HG02885 (cell line): ENCODE measurements at regions not wholly inside any gene's neighbourhood (a gene's known extent, or its start where the extent isn't known, plus 50 kb on each side); places are given as distances from the start of the nearest gene placed in this dataset.
"Not testable (repeated sequence)": the region's sequence is repeated elsewhere in the genome, so short reads cannot be mapped to it uniquely, and the experiment has no call there.

ENCODE experiments used
- ATAC-seq: cut with Tn5 transposase; IDR thresholded peaks from one replicate; pipeline ENCODE4 v1.9.1; 2021; ENCODE audit warnings: mild to moderate bottlenecking; ENCODE audit not compliant: unreplicated experiment, poor library complexity

- no peak for ATAC-seq
Measured at GRCh38 chr1:227508431-227508830, 54.9 kb upstream of the ZNF678 start.

- ATAC-seq = not testable (repeated sequence)
Measured at GRCh38 chr1:227506490-227507393, 56.6 kb upstream of the ZNF678 start.

GRCh38 chr1:227496045-227496444 lies 67.3 kb upstream of the ZNF678 start:
- ATAC-seq = not testable (repeated sequence)

GRCh38 chr1:227493863-227494551 lies 69.3 kb upstream of the ZNF678 start:
- not testable (repeated sequence) for ATAC-seq

GRCh38 chr1:227490478-227490877 lies 72.9 kb upstream of the ZNF678 start:
- ATAC-seq = no peak

GRCh38 chr1:227490001-227490400 lies 73.4 kb upstream of the ZNF678 start:
- ATAC-seq = no peak

GRCh38 chr1:227489572-227489971 lies 73.8 kb upstream of the ZNF678 start:
- no peak for ATAC-seq

GRCh38 chr1:227487606-227488005 lies 75.8 kb upstream of the ZNF678 start:
- ATAC-seq = no peak

- no peak for ATAC-seq
Measured at GRCh38 chr1:227486559-227486958, 76.8 kb upstream of the ZNF678 start.

- ATAC-seq = no peak
Measured at GRCh38 chr1:227482023-227482299, 81.4 kb upstream of the ZNF678 start.

- ATAC-seq = not testable (repeated sequence)
Measured at GRCh38 chr1:227474072-227474471, 89.3 kb upstream of the ZNF678 start.

- ATAC-seq = no peak
Measured at GRCh38 chr1:227472772-227473171, 90.6 kb upstream of the ZNF678 start.

GRCh38 chr1:227470688-227471087 lies 92.7 kb upstream of the ZNF678 start:
- no peak for ATAC-seq

- ATAC-seq = no peak
Measured at GRCh38 chr1:227469708-227470107, 93.6 kb upstream of the ZNF678 start.

GRCh38 chr1:227466039-227466645 lies 97.2 kb upstream of the ZNF678 start:
- ATAC-seq = no peak

GRCh38 chr1:227465256-227465655 lies 98.1 kb upstream of the ZNF678 start:
- ATAC-seq = no peak

- no peak for ATAC-seq
Measured at GRCh38 chr1:227459977-227460376, 103.4 kb upstream of the ZNF678 start.

GRCh38 chr1:227459326-227459841 lies 104.0 kb upstream of the ZNF678 start:
- no peak for ATAC-seq

- no peak for ATAC-seq
Measured at GRCh38 chr1:227454686-227455085, 108.7 kb upstream of the ZNF678 start.

GRCh38 chr1:227453631-227454355 lies 109.6 kb upstream of the ZNF678 start:
- no peak for ATAC-seq
